ENCODE measurements at regions not wholly inside any gene's neighbourhood (a gene's known extent, or its start where the extent isn't known, plus 50 kb on each side); places are given as distances from the start of the nearest gene placed in this dataset.

DNA sequence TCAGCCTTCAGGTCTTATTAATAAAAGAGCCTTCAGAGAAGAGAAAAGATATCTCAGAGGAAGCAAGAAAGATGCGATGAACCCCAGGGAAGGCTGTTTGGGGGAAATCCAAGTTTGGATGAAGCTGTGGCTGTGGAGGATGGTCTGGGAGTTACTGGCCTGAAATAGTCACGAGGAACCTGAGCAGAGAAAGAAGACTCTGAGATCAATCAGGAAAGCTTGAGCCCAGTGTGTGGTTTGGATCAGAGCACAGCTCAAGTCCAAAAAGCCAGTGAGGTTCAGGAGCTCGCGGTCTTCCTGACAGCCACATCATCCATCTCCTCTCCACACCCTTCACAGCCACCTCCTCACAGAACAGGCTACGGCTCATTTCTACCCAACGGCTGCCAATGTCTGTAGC lies 87.4 kb upstream of the SERPINE2 start (continued):
- TF ChIP-seq, protein P1, sequence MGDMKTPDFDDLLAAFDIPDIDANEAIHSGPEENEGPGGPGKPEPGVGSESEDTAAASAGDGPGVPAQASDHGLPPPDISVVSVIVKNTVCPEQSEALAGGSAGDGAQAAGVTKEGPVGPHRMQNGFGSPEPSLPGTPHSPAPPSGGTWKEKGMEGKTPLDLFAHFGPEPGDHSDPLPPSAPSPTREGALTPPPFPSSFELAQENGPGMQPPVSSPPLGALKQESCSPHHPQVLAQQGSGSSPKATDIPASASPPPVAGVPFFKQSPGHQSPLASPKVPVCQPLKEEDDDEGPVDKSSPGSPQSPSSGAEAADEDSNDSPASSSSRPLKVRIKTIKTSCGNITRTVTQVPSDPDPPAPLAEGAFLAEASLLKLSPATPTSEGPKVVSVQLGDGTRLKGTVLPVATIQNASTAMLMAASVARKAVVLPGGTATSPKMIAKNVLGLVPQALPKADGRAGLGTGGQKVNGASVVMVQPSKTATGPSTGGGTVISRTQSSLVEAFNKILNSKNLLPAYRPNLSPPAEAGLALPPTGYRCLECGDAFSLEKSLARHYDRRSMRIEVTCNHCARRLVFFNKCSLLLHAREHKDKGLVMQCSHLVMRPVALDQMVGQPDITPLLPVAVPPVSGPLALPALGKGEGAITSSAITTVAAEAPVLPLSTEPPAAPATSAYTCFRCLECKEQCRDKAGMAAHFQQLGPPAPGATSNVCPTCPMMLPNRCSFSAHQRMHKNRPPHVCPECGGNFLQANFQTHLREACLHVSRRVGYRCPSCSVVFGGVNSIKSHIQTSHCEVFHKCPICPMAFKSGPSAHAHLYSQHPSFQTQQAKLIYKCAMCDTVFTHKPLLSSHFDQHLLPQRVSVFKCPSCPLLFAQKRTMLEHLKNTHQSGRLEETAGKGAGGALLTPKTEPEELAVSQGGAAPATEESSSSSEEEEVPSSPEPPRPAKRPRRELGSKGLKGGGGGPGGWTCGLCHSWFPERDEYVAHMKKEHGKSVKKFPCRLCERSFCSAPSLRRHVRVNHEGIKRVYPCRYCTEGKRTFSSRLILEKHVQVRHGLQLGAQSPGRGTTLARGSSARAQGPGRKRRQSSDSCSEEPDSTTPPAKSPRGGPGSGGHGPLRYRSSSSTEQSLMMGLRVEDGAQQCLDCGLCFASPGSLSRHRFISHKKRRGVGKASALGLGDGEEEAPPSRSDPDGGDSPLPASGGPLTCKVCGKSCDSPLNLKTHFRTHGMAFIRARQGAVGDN (IDR thresholded peaks at IDR 0.05): no peak
- TF ChIP-seq ZNF384 (IDR thresholded peaks at IDR 0.05; ENCODE audit: borderline replicate concordance, low read depth, low read length) (no peak), RELA (IDR thresholded peaks at IDR 0.05; ENCODE audit: borderline replicate concordance, partially characterized antibody) (no peak)
- TF ChIP-seq, protein P2, sequence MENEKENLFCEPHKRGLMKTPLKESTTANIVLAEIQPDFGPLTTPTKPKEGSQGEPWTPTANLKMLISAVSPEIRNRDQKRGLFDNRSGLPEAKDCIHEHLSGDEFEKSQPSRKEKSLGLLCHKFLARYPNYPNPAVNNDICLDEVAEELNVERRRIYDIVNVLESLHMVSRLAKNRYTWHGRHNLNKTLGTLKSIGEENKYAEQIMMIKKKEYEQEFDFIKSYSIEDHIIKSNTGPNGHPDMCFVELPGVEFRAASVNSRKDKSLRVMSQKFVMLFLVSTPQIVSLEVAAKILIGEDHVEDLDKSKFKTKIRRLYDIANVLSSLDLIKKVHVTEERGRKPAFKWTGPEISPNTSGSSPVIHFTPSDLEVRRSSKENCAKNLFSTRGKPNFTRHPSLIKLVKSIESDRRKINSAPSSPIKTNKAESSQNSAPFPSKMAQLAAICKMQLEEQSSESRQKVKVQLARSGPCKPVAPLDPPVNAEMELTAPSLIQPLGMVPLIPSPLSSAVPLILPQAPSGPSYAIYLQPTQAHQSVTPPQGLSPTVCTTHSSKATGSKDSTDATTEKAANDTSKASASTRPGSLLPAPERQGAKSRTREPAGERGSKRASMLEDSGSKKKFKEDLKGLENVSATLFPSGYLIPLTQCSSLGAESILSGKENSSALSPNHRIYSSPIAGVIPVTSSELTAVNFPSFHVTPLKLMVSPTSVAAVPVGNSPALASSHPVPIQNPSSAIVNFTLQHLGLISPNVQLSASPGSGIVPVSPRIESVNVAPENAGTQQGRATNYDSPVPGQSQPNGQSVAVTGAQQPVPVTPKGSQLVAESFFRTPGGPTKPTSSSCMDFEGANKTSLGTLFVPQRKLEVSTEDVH (IDR thresholded peaks at IDR 0.05; ENCODE audit: low read depth, partially characterized antibody): no peak

DNA sequence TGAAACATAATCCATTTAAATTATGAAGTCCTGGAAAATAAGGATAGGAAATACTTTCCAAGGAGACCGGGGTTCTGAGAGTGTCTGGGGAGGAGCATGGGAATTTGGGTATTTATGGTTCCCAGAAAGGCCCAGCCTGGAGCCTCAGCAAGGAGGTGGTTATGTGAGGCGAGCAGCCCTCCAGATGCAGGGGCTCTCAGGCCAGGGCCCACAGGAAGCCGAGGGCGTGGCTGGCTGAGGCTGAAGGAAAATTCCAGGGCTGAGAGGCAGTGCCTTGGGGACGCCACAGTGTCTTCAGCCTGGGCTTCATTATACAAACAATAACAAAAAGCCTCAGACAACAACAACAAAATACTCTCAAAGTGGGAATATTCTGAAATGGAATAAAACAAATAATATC lies 86.9 kb upstream of the SERPINE2 start:
- no peaks in the 10 kb centered on the region for H3K4me1 ChIP-seq (ENCODE audit: control insufficient read depth, insufficient read depth, low read length)
- no peaks in the 10 kb centered on the region for H3K27me3 ChIP-seq (replicated peaks in 1 of 2; ENCODE audit: control insufficient read depth in 2 of 2, insufficient read depth in 2 of 2, low read length in 1 of 2)
- H3K36me3 ChIP-seq (ENCODE audit: control insufficient read depth in 2 of 2, insufficient read depth in 2 of 2, low read length in 1 of 2): no peaks in the 10 kb centered on the region
- POLR2A ChIA-PET: no interaction called here
- 8% methylated on average over 5 of the region's 5 CpGs for WGBS (ENCODE audit: insufficient coverage, insufficient replicate concordance, low lambda C conversion rate, missing lambda C conversion rate)
- no peak overlapping the region for H3K27ac ChIP-seq (ENCODE audit: control insufficient read depth, insufficient read depth)
- no peak overlapping the region for H3K9ac ChIP-seq (ENCODE audit: control insufficient read depth, insufficient read depth, low read length)
- H2AFZ ChIP-seq (ENCODE audit: control insufficient read depth, low read depth, low read length): no peak overlapping the region
- no peak for FAIRE-seq
- intact Hi-C loops (cut with micrococcal nuclease; ENCODE audit: unreplicated experiment): no loop called here
- no TSS peak for BruUV-seq (replicated peaks)
- no peaks in the 10 kb centered on the region for H3K79me2 ChIP-seq (ENCODE audit: control insufficient read depth, insufficient read depth, low read length)
- in situ Hi-C loops (cut with MboI): no loop called here
- CTCF ChIA-PET: no interaction called here
- DNase-seq (ENCODE audit: low read depth, low spot score): no peak
- no peak for ATAC-seq
- H4K20me1 ChIP-seq (ENCODE audit: control insufficient read depth, insufficient read depth): no peaks in the 10 kb centered on the region
- H3K4me3 ChIP-seq: no peak overlapping the region
- H3K4me2 ChIP-seq (ENCODE audit: control insufficient read depth, insufficient read depth): no peak overlapping the region
- SMC1A ChIA-PET (ENCODE audit: uncharacterized antibody, unreplicated experiment): no interaction called here
- H3K9me3 ChIP-seq (replicated peaks; ENCODE audit: control insufficient read depth, insufficient read depth, low read length): no peaks in the 10 kb centered on the region; the same call in 2 of the 3 replicates
- RAD21 ChIA-PET (ENCODE audit: unreplicated experiment): no interaction called here
- TF ChIP-seq CEBPB (IDR thresholded peaks at IDR 0.05; ENCODE audit: borderline replicate concordance in 1 of 2, low read depth in 2 of 2, low read length in 2 of 2): no peak
- no peak for TF ChIP-seq YBX1 (IDR thresholded peaks at IDR 0.05)
- no peak for TF ChIP-seq RAD51 (IDR thresholded peaks at IDR 0.05)
- TF ChIP-seq NFXL1 (IDR thresholded peaks at IDR 0.05; ENCODE audit: borderline replicate concordance): no peak
- no peak for TF ChIP-seq SUZ12 (IDR thresholded peaks at IDR 0.05; ENCODE audit: unreplicated experiment)
- no peak for TF ChIP-seq RBBP5 (conservative IDR thresholded peaks at IDR 0.05)
- TF ChIP-seq NR2C2 (IDR thresholded peaks at IDR 0.05; ENCODE audit: borderline replicate concordance, control insufficient read depth, insufficient read length, low read depth): no peak
- TF ChIP-seq, protein P3, sequence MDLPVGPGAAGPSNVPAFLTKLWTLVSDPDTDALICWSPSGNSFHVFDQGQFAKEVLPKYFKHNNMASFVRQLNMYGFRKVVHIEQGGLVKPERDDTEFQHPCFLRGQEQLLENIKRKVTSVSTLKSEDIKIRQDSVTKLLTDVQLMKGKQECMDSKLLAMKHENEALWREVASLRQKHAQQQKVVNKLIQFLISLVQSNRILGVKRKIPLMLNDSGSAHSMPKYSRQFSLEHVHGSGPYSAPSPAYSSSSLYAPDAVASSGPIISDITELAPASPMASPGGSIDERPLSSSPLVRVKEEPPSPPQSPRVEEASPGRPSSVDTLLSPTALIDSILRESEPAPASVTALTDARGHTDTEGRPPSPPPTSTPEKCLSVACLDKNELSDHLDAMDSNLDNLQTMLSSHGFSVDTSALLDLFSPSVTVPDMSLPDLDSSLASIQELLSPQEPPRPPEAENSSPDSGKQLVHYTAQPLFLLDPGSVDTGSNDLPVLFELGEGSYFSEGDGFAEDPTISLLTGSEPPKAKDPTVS (IDR thresholded peaks at IDR 0.05; ENCODE audit: low read depth, low read length): no peak
- TF ChIP-seq JUND (IDR thresholded peaks at IDR 0.05; ENCODE audit: low read depth, low read length): no peak
- TF ChIP-seq RELA (IDR thresholded peaks at IDR 0.05; ENCODE audit: borderline replicate concordance, partially characterized antibody): no peak

Data from GM12878 (cell line).